Jurkat, Clone E6-1 (cell line): ENCODE measurements at regions not wholly inside any gene's neighbourhood (a gene's known extent, or its start where the extent isn't known, plus 50 kb on each side); places are given as distances from the start of the nearest gene placed in this dataset.

Experiments
- DNase-seq: peaks from one replicate; pipeline ENCODE4 v3.0.0-alpha.2; 2011; ENCODE audit warnings: low read depth, low spot score
- H3K4me3 ChIP-seq: 2 replicates; pipeline ENCODE4 v1.5.1; 2011; ENCODE audit warnings: mild to moderate bottlenecking, low read length, control low read depth, moderate library complexity

DNA sequence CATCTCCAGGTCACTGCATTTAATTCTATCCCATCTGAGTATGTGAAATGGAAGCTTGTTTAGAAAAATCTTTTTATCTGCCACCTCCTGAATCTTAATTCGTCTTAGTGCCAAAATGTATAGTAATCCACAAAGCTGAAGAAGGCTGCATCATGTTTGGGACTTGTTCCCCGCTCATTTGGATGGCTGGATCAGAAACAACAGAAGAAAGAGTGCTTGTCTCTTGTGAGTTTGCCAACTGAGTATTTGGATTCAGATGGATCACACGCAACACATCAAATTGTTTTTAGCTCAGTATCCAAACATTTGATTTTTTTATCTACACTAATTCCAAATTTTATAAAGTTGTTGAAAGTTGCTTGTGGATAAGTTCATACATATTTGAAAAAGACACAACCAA is 197.2 kb upstream of the PAPPA start:
- DNase-seq: no peak
- no peak overlapping the region for H3K4me3 ChIP-seq

DNA sequence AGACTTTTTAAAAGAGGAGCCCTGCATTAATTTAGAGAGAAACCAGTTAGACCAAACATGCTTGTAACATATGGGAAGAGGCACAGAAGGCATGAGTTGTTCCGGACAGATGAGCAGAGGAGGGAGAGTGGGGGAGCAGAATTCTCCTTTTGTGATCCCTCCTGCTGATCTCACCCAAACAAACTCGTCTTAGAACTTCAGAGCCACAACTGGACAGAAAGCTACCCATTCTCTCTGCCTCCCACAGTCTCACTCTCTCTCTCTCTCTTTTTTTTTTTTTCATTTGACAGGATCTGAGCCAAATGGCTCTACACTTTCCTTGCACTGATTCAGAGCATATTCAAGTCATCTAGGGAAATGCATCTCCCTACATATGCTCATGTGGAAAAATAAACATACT is 196.0 kb upstream of the PAPPA start:
- DNase-seq: no peak
- H3K4me3 ChIP-seq: no peak overlapping the region

- H3K4me3 ChIP-seq: no peak overlapping the region
- DNase-seq: peak; percentile 4
Observed at GRCh38 chr9:115964710-115965347, 188.8 kb upstream of the PAPPA start.

- DNase-seq: no peak
- H3K4me3 ChIP-seq: no peak overlapping the region
Observed at GRCh38 chr9:115966660-115967059, 186.9 kb upstream of the PAPPA start.

DNA sequence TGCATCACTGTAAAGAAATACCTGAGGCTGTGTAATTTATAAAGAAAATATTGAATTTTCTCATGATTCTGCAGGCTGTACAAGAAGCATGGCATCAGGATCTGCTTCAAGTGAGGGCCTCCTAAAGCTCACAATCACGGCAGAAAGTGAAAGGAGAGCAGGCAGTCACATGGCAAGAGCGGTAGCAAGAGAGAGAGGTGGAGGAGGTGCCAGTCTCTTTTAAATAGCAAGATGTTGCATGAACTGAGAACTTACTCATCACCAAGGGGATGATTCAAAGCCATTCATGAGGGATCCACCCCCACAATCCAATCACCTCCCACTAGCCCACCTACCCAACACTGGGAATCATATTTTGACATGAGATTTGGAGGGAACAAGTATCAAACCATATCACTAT is 184.5 kb upstream of the PAPPA start:
- DNase-seq: no peak

DNA sequence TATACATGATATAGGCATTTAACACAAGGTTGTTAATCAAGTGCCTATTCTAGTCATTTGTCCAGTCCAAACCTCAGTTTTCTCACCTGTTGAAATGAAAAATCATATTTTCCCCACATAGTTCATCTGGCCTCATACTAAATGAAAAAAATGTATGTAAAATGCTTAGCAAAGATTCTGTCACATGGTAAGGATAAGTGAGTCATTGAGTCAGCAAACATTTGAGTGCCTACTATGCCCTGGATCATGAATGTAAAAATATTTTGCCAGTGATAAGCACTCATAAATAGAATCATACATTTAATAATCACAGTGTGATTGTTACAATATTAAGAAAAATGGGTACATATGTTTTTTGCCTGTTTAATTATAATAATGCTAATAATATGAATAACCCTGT is 181.2 kb upstream of the PAPPA start:
- no peak overlapping the region for H3K4me3 ChIP-seq
- DNase-seq: no peak

More for the DNA sequence above, 184.5 kb upstream of the PAPPA start:
- H3K4me3 ChIP-seq: no peak overlapping the region

- H3K4me3 ChIP-seq: no peak overlapping the region
- no peak for DNase-seq
Observed at GRCh38 chr9:115972843-115973595, 180.6 kb upstream of the PAPPA start.

- no peak for DNase-seq
- no peak overlapping the region for H3K4me3 ChIP-seq
Observed at GRCh38 chr9:115976781-115977180, 176.8 kb upstream of the PAPPA start.

DNA sequence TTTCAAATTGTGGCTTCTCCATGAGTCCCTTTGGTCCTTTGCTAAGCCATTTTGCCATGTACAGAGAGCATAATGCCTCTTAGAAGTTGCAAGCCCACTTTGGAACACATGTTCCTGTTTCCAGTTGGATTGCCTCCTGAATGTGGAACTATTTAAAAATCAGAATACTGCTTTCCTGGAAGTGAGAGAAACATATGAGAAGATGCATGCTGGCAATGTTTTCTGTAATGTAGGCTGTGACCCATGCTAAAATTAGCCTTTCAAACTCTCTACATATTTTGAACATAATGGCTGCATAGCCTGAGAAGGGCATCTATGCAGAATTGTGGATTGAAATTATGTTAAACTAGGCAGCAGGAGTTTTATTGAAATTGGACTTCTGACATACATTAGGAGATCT is 175.5 kb upstream of the PAPPA start:
- no peak for DNase-seq
- no peak overlapping the region for H3K4me3 ChIP-seq

- no peak overlapping the region for H3K4me3 ChIP-seq
- DNase-seq: no peak
Observed at GRCh38 chr9:115978659-115979096, 174.9 kb upstream of the PAPPA start.

DNA sequence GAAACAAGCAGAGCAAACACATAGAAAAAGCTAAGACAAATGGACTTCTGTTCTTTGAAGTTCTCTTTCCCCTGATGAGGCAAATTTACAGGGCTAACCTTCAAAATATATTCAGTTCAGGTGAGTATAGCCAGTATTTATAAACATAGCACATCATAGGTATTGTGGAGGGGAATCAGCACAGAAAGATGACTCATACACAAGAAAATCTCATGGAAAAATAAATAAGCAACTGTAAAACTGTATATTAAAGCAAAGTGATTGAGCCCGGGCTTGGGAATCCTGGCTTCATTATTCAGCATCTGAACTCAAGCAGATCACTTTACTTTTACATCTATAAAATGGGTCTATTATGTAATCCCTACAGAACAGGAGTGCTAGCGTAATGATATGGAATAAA is 173.5 kb upstream of the PAPPA start:
- no peak overlapping the region for H3K4me3 ChIP-seq
- DNase-seq: no peak

DNA sequence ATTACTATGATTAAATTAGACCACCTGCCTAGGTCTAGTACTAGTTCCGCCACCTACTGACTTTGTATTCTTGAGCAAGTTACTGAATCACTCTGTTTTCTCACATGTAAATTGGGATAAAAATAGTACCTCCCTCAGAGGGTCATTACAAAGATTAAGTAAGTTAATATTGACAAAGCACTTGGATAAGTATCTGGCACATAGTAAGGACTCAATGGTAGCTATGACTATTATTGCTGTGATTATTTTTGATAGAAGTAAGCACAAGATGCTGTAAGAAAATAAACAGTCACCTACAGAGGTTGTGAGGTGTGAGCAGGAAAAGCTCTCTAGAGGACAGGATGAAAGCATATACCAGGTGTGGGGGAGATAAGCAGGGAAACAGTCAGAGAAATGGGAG is 173.1 kb upstream of the PAPPA start:
- no peak overlapping the region for H3K4me3 ChIP-seq
- DNase-seq: no peak

- no peak overlapping the region for H3K4me3 ChIP-seq
- DNase-seq: no peak
Observed at GRCh38 chr9:115980976-115981375, 172.6 kb upstream of the PAPPA start.

GRCh38 chr9:115983366-115983765 is 170.2 kb upstream of the PAPPA start:
- H3K4me3 ChIP-seq: no peak overlapping the region
- DNase-seq: no peak

DNA sequence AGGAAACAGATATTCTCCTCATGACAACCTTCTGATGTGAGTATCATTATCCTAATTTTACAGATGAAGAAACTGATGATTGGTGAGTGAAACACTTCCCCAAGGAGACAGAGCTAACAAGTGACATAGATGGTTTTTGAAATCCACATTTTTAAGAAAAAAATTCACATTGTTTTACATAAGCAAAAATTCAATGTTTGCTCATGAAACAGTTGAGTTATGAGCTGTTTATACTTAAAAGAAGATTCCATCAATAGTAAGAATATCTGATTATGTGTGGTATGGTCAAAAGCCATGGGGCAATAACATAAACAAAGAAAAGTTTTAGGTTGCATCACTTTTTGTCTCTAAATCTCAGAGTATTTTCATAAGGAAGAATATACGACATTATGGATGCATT is 167.9 kb upstream of the PAPPA start:
- no peak overlapping the region for H3K4me3 ChIP-seq
- no peak for DNase-seq

GRCh38 chr9:115986508-115986907 is 167.1 kb upstream of the PAPPA start:
- no peak for DNase-seq
- H3K4me3 ChIP-seq: no peak overlapping the region

DNA sequence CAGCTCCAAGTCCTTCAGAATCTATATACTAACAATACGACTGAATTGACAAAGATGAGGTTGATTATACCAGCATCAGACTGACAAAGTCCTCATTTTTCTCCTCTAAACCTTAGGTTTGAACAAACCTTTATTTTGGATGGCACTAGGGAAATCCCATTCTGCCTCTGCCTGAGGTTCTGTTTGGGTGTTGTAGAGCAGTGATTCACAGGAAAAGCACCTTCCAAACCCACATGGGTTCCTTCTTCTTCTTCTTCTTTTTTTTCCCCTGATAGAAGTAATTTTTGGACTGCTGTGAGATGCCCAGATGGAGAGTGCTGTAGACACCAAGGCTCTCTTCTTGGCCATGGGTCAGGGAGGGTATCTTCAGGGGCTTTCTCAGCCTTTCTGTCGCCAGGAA is 164.9 kb upstream of the PAPPA start:
- H3K4me3 ChIP-seq: no peak overlapping the region

DNA sequence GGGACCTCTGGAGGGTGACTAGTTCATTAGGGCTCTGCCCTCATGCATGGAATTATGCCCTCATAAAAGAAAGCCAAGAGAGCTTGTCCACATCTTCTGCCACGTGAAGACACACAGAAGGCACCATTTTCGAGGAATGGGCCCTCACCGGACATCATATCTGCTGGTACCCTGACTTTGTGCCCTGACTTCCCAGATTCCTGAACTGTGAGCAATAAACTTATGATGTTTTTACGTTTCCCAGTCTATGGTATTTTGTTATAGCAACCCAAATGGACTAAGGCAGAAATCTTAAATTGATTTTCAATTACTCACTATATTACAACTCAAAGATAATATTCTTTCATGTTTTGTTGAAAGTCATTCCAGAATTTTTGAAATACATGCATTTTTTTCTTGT is 163.8 kb upstream of the PAPPA start:
- H3K4me3 ChIP-seq: no peak overlapping the region
- DNase-seq: no peak

More for the DNA sequence above, 164.9 kb upstream of the PAPPA start:
- no peak for DNase-seq

DNA sequence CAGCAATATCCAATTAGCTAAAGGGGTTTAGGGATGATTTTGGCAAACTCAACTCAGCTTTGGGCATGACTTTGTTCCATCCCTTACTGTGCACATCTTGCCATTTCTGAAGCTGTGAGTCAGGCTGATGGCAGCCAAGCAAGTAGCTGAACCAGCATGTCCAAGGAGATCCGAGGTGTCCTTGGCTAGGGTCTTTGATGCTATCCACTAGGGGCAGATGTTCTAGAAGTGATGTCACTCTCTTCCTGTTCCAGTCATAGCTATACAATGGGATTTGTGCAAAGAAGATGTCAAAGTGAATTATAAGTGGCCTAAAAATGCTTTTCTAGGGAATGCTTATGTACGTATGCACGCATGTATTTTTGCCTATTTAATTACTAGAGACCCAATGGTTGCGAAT is 160.8 kb upstream of the PAPPA start:
- DNase-seq: no peak

DNA sequence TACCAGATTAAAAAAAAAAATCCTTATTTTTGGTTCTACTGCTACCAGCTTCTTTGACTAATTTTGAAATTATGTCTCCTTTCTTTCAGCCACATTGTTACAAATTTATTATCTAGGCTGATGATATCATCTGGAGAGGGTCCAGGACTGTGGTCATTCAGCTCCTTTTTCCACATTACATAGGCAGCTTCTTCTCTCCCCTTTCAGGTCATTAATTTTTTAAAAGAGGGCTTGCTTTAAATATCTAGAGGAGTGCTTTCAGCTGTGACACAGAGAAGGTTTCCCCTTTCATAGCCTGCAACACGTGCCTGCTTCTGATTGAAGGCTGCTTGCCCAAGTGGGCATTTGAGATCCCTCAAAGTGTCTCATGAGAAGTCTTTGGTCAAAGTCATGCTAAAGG is 155.7 kb upstream of the PAPPA start:
- no peak for DNase-seq
- no peak overlapping the region for H3K4me3 ChIP-seq

More for the DNA sequence above, 160.8 kb upstream of the PAPPA start:
- H3K4me3 ChIP-seq: no peak overlapping the region

DNA sequence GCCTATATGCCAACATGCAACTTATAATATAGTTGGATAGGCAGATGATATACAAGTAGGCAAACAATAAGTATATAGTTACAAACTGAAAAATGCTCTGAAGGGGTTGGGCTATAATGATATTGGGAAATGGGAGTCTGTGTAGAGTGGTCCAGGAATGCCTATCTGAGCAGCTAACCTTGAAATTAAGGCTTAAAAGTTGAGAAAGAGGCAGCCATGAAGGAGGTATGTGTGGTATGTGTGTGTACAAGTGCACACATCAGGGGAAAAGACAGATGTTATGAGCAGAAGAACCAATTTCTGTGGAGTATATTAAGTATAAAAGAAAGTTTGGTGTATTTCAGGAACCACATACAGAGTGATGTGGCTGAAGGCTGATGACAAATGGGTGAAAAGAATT is 154.9 kb upstream of the PAPPA start:
- no peak overlapping the region for H3K4me3 ChIP-seq
- DNase-seq: peak; percentile 28
